HUES64 (cell line): ENCODE measurements at regions not wholly inside any gene's neighbourhood (a gene's known extent, or its start where the extent isn't known, plus 50 kb on each side); places are given as distances from the start of the nearest gene placed in this dataset.

ENCODE experiments used
- H3K27ac ChIP-seq: 2 replicates; pipeline ENCODE4 v1.7.0; 2013; ENCODE audit warnings: low read depth, low read length, inconsistent platforms
- H3K27me3 ChIP-seq: 2 replicates; pipeline ENCODE4 v1.6.1; 2013; ENCODE audit warnings: mild to moderate bottlenecking, low read length; ENCODE audit not compliant: insufficient read depth
- H3K36me3 ChIP-seq: 2 replicates; pipeline ENCODE4 v1.6.1; 2013; ENCODE audit warnings: mild to moderate bottlenecking, low read length; ENCODE audit not compliant: insufficient read depth
- H3K4me1 ChIP-seq: 2 replicates; pipeline ENCODE4 v1.6.1; 2013; ENCODE audit warnings: mild to moderate bottlenecking, low read length, moderate library complexity; ENCODE audit not compliant: insufficient read depth
- H3K4me3 ChIP-seq: 2 replicates; pipeline ENCODE4 v1.5.1; 2013; ENCODE audit warnings: mild to moderate bottlenecking, low read length, moderate library complexity
- H3K9ac ChIP-seq: 2 replicates; pipeline ENCODE4 v1.6.1; 2013; ENCODE audit warnings: mild to moderate bottlenecking, low read depth, low read length
- H3K9me3 ChIP-seq: 2 replicates; pipeline ENCODE4 v1.6.1; 2013; ENCODE audit warnings: low read depth, low read length; ENCODE audit not compliant: insufficient read depth
- WGBS: fragments of 150-250, 120-280 bp; methylation state at CpG from one replicate; pipeline ENCODE4 v1.1.7; 2013; ENCODE audit warnings: missing lambda C conversion rate; 5-methylcytosine and 5-hydroxymethylcytosine counted together

GRCh38 chr3:65173841-65174240 is 486.0 kb upstream of the ADAMTS9 start:
- no peak overlapping the region for H3K4me3 ChIP-seq
- no peak overlapping the region for H3K27ac ChIP-seq
- WGBS: 96% methylated on average over 2 of the region's 2 CpGs
- H3K36me3 ChIP-seq: no peaks in the 10 kb centered on the region
- H3K4me1 ChIP-seq: peaks cover 9% of the 10 kb centered on the region; the same call in 1 of the 2 replicates
- H3K9me3 ChIP-seq: no peaks in the 10 kb centered on the region
- no peaks in the 10 kb centered on the region for H3K27me3 ChIP-seq
- H3K9ac ChIP-seq: no peak overlapping the region

GRCh38 chr3:65172209-65172608 is 484.4 kb upstream of the ADAMTS9 start:
- Histone ChIP-seq H3K36me3 (no peaks in the 10 kb centered on the region), H3K4me1 (no peaks in the 10 kb centered on the region), H3K9ac (no peak overlapping the region), H3K27me3 (no peaks in the 10 kb centered on the region), H3K4me3 (no peak overlapping the region), H3K27ac (no peak overlapping the region), H3K9me3 (no peaks in the 10 kb centered on the region)
- WGBS: 83% methylated on average over 5 of the region's 5 CpGs

- no peaks in the 10 kb centered on the region for H3K9me3 ChIP-seq
- no peaks in the 10 kb centered on the region for H3K27me3 ChIP-seq
- H3K4me1 ChIP-seq: no peaks in the 10 kb centered on the region
- no peak overlapping the region for H3K27ac ChIP-seq
- WGBS: 78% methylated on average over 10 of the region's 10 CpGs
- H3K4me3 ChIP-seq: no peak overlapping the region
- no peaks in the 10 kb centered on the region for H3K36me3 ChIP-seq
- H3K9ac ChIP-seq: no peak overlapping the region
These were observed 482.7 kb upstream of the ADAMTS9 start for GRCh38 chr3:65170390-65171042.

- no peaks in the 10 kb centered on the region for H3K27me3 ChIP-seq
- no peak overlapping the region for H3K27ac ChIP-seq
- no peak overlapping the region for H3K9ac ChIP-seq
- no peaks in the 10 kb centered on the region for H3K4me1 ChIP-seq
- H3K9me3 ChIP-seq: no peaks in the 10 kb centered on the region
- WGBS: 61% methylated on average over 3 of the region's 3 CpGs
- no peaks in the 10 kb centered on the region for H3K36me3 ChIP-seq
- H3K4me3 ChIP-seq: no peak overlapping the region
These were observed 482.2 kb upstream of the ADAMTS9 start for GRCh38 chr3:65169961-65170360.

- H3K36me3 ChIP-seq: no peaks in the 10 kb centered on the region
- H3K4me1 ChIP-seq: no peaks in the 10 kb centered on the region
- no peak overlapping the region for H3K4me3 ChIP-seq
- no peak overlapping the region for H3K9ac ChIP-seq
- WGBS: 97% methylated on average over 4 of the region's 4 CpGs
- no peaks in the 10 kb centered on the region for H3K9me3 ChIP-seq
- H3K27me3 ChIP-seq: no peaks in the 10 kb centered on the region
- H3K27ac ChIP-seq: no peak overlapping the region
These were observed 480.7 kb upstream of the ADAMTS9 start for GRCh38 chr3:65168547-65168946.

GRCh38 chr3:65166531-65166930 is 478.7 kb upstream of the ADAMTS9 start:
- no peaks in the 10 kb centered on the region for H3K27me3 ChIP-seq
- no peak overlapping the region for H3K4me3 ChIP-seq
- H3K9ac ChIP-seq: no peak overlapping the region
- no peaks in the 10 kb centered on the region for H3K9me3 ChIP-seq
- no peaks in the 10 kb centered on the region for H3K36me3 ChIP-seq
- no peak overlapping the region for H3K27ac ChIP-seq
- no peaks in the 10 kb centered on the region for H3K4me1 ChIP-seq

GRCh38 chr3:65158023-65158422 is 470.2 kb upstream of the ADAMTS9 start:
- Histone ChIP-seq H3K4me1 (peaks cover 24% of the 10 kb centered on the region), H3K9ac (no peak overlapping the region), H3K27ac (no peak overlapping the region), H3K9me3 (0 out of 2 replicates have a peak, but pooled peaks cover 5% of the 10 kb centered on the region), H3K36me3 (no peaks in the 10 kb centered on the region), H3K4me3 (no peak overlapping the region), H3K27me3 (no peaks in the 10 kb centered on the region)
- WGBS: 100% methylated on average over 1 of the region's 3 CpGs

GRCh38 chr3:65153850-65154512 is 466.2 kb upstream of the ADAMTS9 start:
- H3K27ac ChIP-seq: peak overlapping the region; percentile 84
- no peaks in the 10 kb centered on the region for H3K36me3 ChIP-seq
- peak overlapping the region; percentile 9; the same call in 1 of the 2 replicates for H3K4me3 ChIP-seq
- no peaks in the 10 kb centered on the region for H3K9me3 ChIP-seq
- 27% methylated on average over 8 of the region's 8 CpGs for WGBS
- 0 out of 2 replicates have a peak, but pooled peaks cover 3% of the 10 kb centered on the region for H3K27me3 ChIP-seq
- H3K9ac ChIP-seq: 0 out of 2 replicates have a peak overlapping the region, but pooled peaks have one; percentile 14
- peaks cover 30% of the 10 kb centered on the region for H3K4me1 ChIP-seq

- Histone ChIP-seq H3K9ac (no peak overlapping the region), H3K36me3 (no peaks in the 10 kb centered on the region), H3K4me3 (no peak overlapping the region), H3K4me1 (peaks cover 34% of the 10 kb centered on the region), H3K27ac (no peak overlapping the region), H3K9me3 (no peaks in the 10 kb centered on the region), H3K27me3 (0 out of 2 replicates have a peak, but pooled peaks cover 3% of the 10 kb centered on the region)
- 82% methylated on average over 6 of the region's 6 CpGs for WGBS
These were observed 463.9 kb upstream of the ADAMTS9 start for GRCh38 chr3:65151666-65152065.

- Histone ChIP-seq H3K36me3 (no peaks in the 10 kb centered on the region), H3K9me3 (no peaks in the 10 kb centered on the region), H3K27me3 (0 out of 2 replicates have a peak, but pooled peaks cover 3% of the 10 kb centered on the region), H3K9ac (no peak overlapping the region), H3K4me3 (no peak overlapping the region), H3K27ac (no peak overlapping the region), H3K4me1 (peaks cover 45% of the 10 kb centered on the region)
- 100% methylated on average over 1 of the region's 1 CpG for WGBS
These were observed 462.1 kb upstream of the ADAMTS9 start for GRCh38 chr3:65149877-65150276.

- WGBS: 74% methylated on average over 2 of the region's 2 CpGs
- no peak overlapping the region for H3K4me3 ChIP-seq
These were observed 460.9 kb upstream of the ADAMTS9 start for GRCh38 chr3:65148687-65149086.

More at GRCh38 chr3:65148687-65149086, 460.9 kb upstream of the ADAMTS9 start:
- Histone ChIP-seq H3K36me3 (no peaks in the 10 kb centered on the region), H3K9ac (no peak overlapping the region), H3K9me3 (no peaks in the 10 kb centered on the region), H3K27me3 (0 out of 2 replicates have a peak, but pooled peaks cover 3% of the 10 kb centered on the region), H3K4me1 (peaks cover 33% of the 10 kb centered on the region), H3K27ac (no peak overlapping the region)
